Activated T-helper 9 cell treated with anti-CD3 and anti-CD28 coated beads, Interleukin-2, amount 50 U/mL, for 16 hours (primary cell): ENCODE measurements at regions not wholly inside any gene's neighbourhood (a gene's known extent, or its start where the extent isn't known, plus 50 kb on each side); places are given as distances from the start of the nearest gene placed in this dataset.
A peak's percentile ranks its signal among the peaks of the same experiment; 100 is the strongest.
"Not testable (repeated sequence)": the region's sequence is repeated elsewhere in the genome, so short reads cannot be mapped to it uniquely, and the experiment has no call there.

Source experiments
- DNase-seq: peaks from one replicate; pipeline ENCODE4 v3.0.0-alpha.2; 2020; ENCODE audit warnings: low read depth

- DNase-seq, result no peak
These were observed 194.1 kb upstream of the KBTBD8 start for GRCh38 chr3:66803721-66804695.

- no peak for DNase-seq
These were observed 189.1 kb upstream of the KBTBD8 start for GRCh38 chr3:66808891-66809594.

DNA sequence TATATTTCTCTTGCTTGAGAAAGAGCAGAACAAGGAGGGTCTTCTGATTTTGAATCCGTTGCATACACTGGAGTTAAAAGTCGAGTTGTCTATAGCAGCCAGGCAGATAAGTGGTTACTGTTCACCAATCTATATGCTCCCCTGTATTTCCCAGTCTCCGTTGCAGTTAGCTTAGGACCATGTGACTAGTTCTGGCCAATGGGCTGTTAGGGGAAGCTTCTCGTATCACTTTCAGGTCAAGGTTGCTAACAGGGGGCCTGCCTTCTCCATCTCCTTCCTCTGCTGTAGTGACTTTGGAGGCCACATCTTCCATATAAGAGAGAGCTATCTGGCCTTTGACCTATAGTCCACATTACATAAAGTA lies 188.5 kb upstream of the KBTBD8 start:
- no peak for DNase-seq

GRCh38 chr3:66812136-66812535 lies 186.0 kb upstream of the KBTBD8 start:
- DNase-seq, result no peak

DNA sequence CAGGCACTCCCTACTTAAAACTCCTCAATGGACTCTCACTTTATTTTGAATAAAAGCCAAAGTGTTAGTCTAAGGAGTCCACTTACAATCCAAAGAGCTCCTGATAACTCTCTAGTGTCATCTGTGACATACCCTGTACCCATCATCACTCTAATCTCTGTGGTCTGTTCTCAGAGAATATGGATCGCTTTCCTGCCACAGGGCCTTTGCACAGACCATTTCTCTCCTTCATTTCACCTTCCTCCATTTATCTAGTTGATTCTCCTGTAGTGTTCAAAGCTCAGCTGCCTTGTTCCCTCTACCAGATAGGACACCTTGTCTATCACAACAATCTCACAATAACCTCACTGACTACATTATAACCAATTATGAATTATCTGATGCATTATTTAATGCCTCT lies 185.4 kb upstream of the KBTBD8 start:
- DNase-seq, result no peak

- no peak for DNase-seq
These were observed 181.9 kb upstream of the KBTBD8 start for GRCh38 chr3:66816090-66816761.

DNA sequence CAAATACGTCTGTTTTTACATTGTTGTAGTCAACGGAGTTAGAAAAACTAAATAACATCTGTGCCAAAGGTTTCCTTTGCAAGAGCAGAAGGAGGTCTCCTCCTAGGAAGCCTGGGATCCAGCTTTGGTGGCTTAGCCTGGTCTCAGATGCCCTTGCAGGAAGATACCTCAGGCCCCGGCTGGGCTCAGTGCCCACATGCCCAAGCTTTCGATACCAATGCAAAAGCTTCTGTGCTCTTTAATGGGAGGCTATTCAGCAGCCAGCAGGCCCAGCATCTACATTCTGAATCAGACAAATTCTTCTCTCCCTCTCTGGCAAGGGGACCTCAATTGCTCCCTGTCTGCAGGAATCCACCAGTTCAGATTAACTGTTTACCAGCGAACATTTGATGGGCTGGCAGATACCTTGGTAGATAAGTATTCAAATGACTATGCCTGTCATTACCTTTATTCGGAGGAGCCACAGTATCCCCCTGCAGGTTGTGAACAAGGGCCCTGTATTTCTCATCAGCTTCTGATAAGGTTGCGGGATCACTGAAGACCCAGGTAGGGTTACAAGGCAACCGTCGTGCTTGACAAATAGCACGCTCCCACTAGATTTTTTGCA lies 180.1 kb upstream of the KBTBD8 start:
- DNase-seq, result no peak

DNA sequence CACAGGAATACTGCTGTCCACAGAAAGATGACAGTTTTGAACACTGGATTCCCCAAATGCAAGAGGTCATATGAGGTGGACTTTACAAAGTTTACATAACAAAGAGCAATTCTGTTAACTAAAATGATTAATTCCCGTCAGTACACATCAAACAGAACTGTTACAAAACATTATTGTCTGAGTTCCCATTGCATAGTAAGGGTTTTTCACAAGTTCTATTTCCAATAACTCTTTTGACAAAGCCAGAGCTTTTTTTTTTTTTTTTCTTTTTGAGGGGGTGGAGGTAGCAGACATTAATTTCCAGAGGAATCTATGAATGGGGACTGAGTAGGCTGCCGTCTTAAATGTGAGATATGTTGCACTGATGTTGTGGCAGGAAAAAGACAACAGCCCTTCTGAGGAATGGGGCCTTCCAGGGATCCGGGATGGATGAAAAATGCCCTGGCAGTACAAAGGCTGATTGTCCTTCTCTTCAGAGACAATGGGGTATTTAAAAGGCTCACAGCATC lies 178.1 kb upstream of the KBTBD8 start:
- DNase-seq, result no peak

DNA sequence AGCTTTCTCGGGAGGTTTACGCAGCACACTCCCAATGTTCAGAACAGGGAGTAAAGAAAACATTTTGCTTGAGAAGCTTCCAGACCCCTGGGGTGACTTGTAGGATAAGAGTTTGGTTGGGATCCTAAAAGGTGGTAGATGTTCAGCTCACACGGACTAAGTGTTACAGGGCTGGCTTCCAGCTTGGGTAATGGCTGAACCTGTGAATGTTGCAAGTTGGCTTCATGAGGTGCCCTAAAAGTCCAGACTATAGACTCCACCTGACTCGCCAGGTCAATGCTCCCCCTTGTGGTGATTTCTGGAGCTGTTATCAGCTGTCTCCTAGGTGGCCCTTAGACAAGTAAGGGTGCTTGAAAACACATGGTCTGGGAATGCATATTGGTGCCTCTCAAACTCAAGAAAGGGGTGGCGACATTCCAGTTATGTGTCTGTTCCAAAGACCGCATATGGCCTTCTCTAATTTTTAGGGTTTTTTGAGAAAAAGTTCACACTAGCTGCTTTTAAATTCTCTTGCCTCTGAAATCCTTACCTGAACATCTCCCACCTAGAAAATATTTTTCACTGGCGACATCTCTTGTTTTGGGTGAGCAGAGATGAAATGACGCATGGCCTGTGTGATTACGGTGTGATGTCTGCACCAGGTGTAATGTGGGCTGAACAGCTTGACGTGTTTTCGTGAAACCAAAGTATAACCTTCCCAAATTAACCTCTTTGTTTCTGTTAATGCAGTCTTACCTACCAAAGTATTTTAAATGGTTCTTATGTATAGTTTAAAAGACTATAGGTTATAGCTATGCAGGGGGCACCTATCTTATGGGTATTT lies 175.7 kb upstream of the KBTBD8 start:
- peak; percentile 37 for DNase-seq

- no peak for DNase-seq
These were observed 175.1 kb upstream of the KBTBD8 start for GRCh38 chr3:66823009-66823397.

GRCh38 chr3:66823532-66823931 lies 174.6 kb upstream of the KBTBD8 start:
- DNase-seq, result no peak

DNA sequence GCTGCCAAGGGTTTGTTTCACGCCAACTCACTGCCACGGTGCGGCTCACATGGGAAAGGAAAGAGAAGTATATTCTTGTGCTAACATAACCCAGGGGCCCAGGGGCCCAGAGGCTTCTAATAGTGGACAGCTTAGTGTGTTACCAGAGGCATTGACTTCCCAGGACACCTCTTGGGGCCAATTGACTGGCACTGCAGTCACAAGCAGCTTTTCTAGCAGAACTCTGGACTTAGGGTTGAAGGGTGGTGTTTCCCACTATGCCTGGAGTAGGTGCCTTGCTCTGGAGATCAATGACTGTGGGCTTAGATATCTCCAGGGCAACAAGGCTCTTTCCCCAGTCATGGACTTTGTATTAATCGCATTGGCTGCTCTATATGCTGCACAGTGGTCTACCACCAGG lies 172.7 kb upstream of the KBTBD8 start:
- no peak for DNase-seq

- DNase-seq, result no peak
These were observed 170.4 kb upstream of the KBTBD8 start for GRCh38 chr3:66827726-66828125.

DNA sequence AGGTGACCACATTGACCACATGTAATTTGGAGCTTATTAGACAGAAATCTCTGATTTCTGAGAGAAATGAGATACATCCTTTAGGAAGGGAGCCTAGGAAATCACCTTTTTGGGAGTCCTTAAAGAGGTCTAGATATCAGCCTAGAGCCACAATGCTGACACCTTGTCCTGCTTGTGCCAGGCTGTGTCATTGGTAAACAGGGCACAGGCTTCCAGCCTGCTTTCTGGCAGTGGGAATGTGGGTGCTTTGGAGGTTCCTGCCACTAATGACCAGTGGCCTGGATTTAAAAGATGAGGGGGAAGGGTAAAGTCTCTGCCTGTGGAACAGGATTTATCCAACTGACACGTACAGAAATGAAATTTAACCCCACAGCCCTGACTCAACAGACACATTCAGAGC lies 169.8 kb upstream of the KBTBD8 start:
- DNase-seq, result no peak

DNA sequence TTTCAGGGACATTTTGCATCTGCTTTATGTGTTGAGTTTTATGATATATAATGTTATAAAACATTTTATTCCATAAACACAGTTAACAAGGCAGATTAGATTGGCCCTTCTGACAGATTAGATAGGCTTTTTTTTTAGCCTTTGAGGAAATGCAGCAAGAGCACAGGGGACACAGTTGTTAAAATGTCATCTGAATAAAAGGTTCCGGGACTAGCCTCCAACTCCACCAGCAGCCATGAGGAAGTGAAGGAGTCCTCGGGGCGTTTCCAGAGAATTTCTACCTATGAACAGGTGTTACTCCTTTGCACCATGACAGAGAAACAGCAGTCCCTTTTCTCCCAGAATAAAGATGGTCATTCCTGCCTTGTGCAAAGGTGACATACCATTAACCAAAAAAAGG lies 167.8 kb upstream of the KBTBD8 start:
- DNase-seq, result no peak

- DNase-seq, result no peak
These were observed 166.2 kb upstream of the KBTBD8 start for GRCh38 chr3:66831931-66832330.

DNA sequence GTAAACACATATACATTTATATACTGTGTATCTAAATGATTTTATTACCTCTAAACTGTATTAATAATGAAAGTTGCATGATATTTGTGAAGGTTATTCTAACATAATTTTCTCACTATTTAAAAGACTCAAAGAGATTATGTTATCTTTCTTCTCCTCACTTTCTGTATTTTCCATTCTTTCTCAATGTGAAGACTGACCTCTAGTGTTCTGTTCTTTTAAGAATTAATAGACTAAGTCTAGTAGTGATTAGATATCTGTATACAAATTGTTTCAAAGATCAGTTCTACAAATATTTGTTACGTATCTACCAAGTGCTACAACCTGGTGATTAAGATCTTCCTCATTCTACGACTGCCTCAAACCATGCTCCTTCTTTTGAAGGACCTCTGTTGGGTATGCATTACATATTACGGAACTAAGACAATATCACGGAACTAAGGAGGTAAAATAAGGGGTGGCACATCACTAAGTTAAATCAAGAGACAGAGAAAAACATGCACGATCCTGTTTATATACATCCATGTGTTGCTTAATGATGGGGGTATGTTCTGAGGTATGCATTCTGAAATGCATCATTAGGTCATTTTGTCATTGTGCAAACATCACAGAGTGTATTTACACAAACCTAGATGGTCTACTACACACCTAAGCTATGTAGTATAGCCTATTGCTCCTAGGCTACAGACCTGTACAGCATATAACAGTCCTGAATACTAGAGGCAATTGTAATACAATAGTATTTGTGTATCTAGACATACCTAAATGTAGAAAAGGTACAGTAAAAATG lies 161.5 kb upstream of the KBTBD8 start:
- no peak for DNase-seq

DNA sequence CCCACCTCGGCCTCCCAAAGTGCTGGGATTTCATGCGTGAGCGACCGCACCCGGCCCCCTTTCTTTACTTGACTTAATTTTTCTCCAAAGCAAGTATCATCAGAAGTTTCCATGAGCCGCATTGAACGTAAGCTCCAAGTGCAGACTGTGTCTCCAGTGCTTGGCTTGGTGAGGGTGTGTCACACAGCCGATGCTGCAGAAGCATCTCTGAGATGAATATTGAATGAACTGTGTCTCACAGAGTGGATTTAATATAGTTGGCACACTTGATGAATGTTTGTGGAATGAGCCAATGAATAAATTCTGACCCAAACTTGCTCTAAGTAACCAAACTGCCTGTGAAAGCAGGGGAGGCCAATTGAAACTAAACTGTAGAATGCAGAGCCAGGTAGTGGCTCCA lies 159.4 kb upstream of the KBTBD8 start:
- DNase-seq, result no peak

DNA sequence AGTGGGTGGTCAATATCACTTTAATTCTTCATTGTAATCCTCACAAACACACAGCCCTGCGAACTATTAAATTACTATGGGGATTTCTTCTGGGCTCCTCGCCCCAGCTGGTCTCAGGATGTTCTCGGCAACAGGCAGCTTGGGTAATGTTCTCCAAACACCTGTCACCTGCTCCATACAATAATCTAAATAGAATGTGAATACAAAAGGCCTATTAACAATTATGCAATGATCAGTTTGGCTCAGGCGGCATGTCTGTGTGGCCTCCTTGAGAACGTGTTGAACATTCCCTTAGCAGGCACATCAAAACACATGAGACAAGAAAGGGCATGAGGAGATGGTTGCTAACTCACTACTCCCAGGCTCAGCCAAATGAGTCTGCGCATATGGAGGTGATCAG lies 158.6 kb upstream of the KBTBD8 start:
- no peak for DNase-seq

DNA sequence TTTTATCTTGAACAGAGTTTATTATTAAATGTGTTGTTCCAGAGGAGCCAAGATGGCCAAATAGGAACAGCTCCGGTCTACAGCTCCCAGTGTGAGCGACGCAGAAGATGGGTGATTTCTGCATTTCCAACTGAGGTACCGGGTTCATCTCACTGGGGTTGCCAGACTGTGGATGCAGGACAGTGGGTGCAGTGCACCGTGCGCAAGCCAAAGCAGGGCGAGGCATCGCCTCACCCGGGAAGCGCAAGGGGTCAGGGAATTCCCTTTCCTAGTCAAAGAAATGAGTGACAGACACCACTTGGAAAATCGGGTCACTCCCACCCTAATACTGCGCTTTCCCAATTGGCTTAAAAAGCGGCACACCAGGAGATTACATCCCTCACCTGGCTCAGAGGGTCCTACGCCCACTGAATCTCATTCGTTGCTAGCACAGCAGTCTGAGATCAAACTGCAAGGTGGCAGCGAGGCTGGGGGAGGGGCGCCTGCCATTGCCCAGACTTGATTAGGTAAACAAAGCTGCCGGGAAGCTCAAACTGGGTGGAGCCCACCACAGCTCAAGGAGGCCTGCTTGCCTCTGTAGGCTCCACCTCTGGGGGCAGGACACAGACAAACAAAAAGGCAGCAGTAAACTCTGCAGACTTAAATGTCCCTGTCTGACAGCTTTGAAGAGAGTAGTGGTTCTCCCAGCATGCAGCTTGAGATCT lies 155.2 kb upstream of the KBTBD8 start:
- not testable (repeated sequence) for DNase-seq
